ENCODE measurements at regions not wholly inside any gene's neighbourhood (a gene's known extent, or its start where the extent isn't known, plus 50 kb on each side); places are given as distances from the start of the nearest gene placed in this dataset.
"Not testable (repeated sequence)": the region's sequence is repeated elsewhere in the genome, so short reads cannot be mapped to it uniquely, and the experiment has no call there.

GRCh38 chr2:38463752-38464151 is 86.7 kb upstream of the ATL2 start:
- intact Hi-C loops (cut with DNase I) = no loop called here
- peaks cover 0 to 4% (median 0%) of the 10 kb centered on the region in 4 donors for H3K4me1 ChIP-seq
- DNase-seq = no peak
- no peaks in the 10 kb centered on the region for H3K27me3 ChIP-seq
- H3K4me3 ChIP-seq = no peak overlapping the region
- WGBS (ENCODE audit: insufficient coverage, low coverage, low lambda C conversion rate, missing lambda C conversion rate) = 90% methylated on average over 4 of the region's 4 CpGs
- H3K27ac ChIP-seq = no peak overlapping the region
- H3K36me3 ChIP-seq = no peaks in the 10 kb centered on the region
- TF ChIP-seq POLR2A (IDR thresholded peaks at IDR 0.05) (no peak), CTCF (IDR thresholded peaks at IDR 0.05) (no peak)
- H3K9me3 ChIP-seq = no peaks in the 10 kb centered on the region
- no peak for ATAC-seq

- Histone ChIP-seq H3K4me1 (peaks cover 0 to 4% (median 0%) of the 10 kb centered on the region in 4 donors), H3K27me3 (no peaks in the 10 kb centered on the region), H3K4me3 (no peak overlapping the region), H3K9me3 (no peaks in the 10 kb centered on the region), H3K36me3 (no peaks in the 10 kb centered on the region), H3K27ac (no peak overlapping the region)
- 79% methylated on average over 3 of the region's 7 CpGs for WGBS (ENCODE audit: insufficient coverage, low coverage, low lambda C conversion rate, missing lambda C conversion rate)
- DNase-seq (no peak), ATAC-seq (no peak)
- intact Hi-C loops (cut with DNase I) = no loop called here
- TF ChIP-seq POLR2A (IDR thresholded peaks at IDR 0.05) (no peak), CTCF (IDR thresholded peaks at IDR 0.05) (no peak)
Measured at GRCh38 chr2:38462121-38462661, 85.1 kb upstream of the ATL2 start.

- H3K4me1 ChIP-seq = peaks cover 0 to under 1% (median 0%) of the 10 kb centered on the region in 4 donors
- H3K27ac ChIP-seq = no peak overlapping the region
- intact Hi-C loops (cut with DNase I) = no loop called here
- H3K4me3 ChIP-seq = no peak overlapping the region
- H3K36me3 ChIP-seq = no peaks in the 10 kb centered on the region
- TF ChIP-seq POLR2A (IDR thresholded peaks at IDR 0.05) = no peak
- WGBS (ENCODE audit: insufficient coverage, low coverage, low lambda C conversion rate, missing lambda C conversion rate) = 100% methylated on average over 1 of the region's 1 CpG
- no peaks in the 10 kb centered on the region for H3K9me3 ChIP-seq
- no peaks in the 10 kb centered on the region for H3K27me3 ChIP-seq
- no peak for ATAC-seq
- DNase-seq = no peak
Measured at GRCh38 chr2:38461470-38461869, 84.4 kb upstream of the ATL2 start.

GRCh38 chr2:38460313-38460712 is 83.2 kb upstream of the ATL2 start:
- no peak overlapping the region for H3K4me3 ChIP-seq
- no peaks in the 10 kb centered on the region for H3K9me3 ChIP-seq
- DNase-seq = no peak
- no peak overlapping the region for H3K27ac ChIP-seq
- no peak for ATAC-seq
- intact Hi-C loops (cut with DNase I) = no loop called here
- H3K36me3 ChIP-seq = no peaks in the 10 kb centered on the region
- no peaks in the 10 kb centered on the region for H3K27me3 ChIP-seq
- TF ChIP-seq POLR2A (IDR thresholded peaks at IDR 0.05) (no peak), CTCF (IDR thresholded peaks at IDR 0.05) (no peak)
- H3K4me1 ChIP-seq = no peaks in the 10 kb centered on the region
- WGBS (ENCODE audit: insufficient coverage, low coverage, low lambda C conversion rate, missing lambda C conversion rate) = 84% methylated on average over 3 of the region's 3 CpGs

- 100% methylated on average over 4 of the region's 4 CpGs for WGBS (ENCODE audit: insufficient coverage, low coverage, low lambda C conversion rate, missing lambda C conversion rate)
- no peak for ATAC-seq
- no peaks in the 10 kb centered on the region for H3K4me1 ChIP-seq
Measured at GRCh38 chr2:38454081-38454480, 77.0 kb upstream of the ATL2 start.

GRCh38 chr2:38451778-38452177 is 74.7 kb upstream of the ATL2 start:
- H3K4me1 ChIP-seq; DNase-seq; intact Hi-C loops (cut with DNase I); H3K27me3 ChIP-seq; H3K4me3 ChIP-seq; H3K9me3 ChIP-seq; H3K36me3 ChIP-seq; H3K27ac ChIP-seq; ATAC-seq: not testable (repeated sequence)
- WGBS (ENCODE audit: insufficient coverage, low coverage, low lambda C conversion rate, missing lambda C conversion rate) = 81% methylated on average over 5 of the region's 5 CpGs

More at GRCh38 chr2:38454081-38454480, 77.0 kb upstream of the ATL2 start:
- DNase-seq = no peak
- no peak overlapping the region for H3K4me3 ChIP-seq
- intact Hi-C loops (cut with DNase I) = no loop called here
- H3K9me3 ChIP-seq = no peaks in the 10 kb centered on the region
- H3K36me3 ChIP-seq = no peaks in the 10 kb centered on the region
- no peaks in the 10 kb centered on the region for H3K27me3 ChIP-seq
- no peak for TF ChIP-seq CTCF (IDR thresholded peaks at IDR 0.05)
- no peak for TF ChIP-seq POLR2A (IDR thresholded peaks at IDR 0.05)
- H3K27ac ChIP-seq = no peak overlapping the region

Measured in right lobe of liver (tissue), 6 donors.